Myocyte (in vitro differentiated cells): ENCODE measurements at regions not wholly inside any gene's neighbourhood (a gene's known extent, or its start where the extent isn't known, plus 50 kb on each side); places are given as distances from the start of the nearest gene placed in this dataset.
"Not testable (repeated sequence)": the region's sequence is repeated elsewhere in the genome, so short reads cannot be mapped to it uniquely, and the experiment has no call there.

Experiments used
- DNase-seq: peaks from one replicate; pipeline ENCODE4 v3.0.0-alpha.2; 2012; ENCODE audit warnings: low read depth

DNA sequence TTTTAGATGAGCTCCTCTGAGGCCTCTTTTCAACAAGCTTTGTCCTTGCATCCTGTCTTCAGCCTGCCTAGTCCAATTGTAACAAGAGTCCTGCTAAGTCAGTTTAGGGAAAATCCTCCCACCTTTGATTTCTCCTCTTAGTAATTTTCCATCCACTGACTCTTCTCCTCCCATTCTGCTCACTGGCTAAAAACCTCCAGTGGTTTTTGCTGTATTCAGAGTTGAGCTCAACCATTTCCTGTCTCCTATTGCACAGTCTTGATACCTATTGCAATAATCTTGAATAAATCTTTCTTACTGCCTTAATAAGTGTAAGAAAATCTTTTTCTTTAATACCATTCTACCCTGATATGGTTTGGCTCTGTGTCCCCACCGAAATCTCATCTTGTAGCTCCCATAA is 117.8 kb upstream of the ENPP6 start:
- DNase-seq: no peak

DNA sequence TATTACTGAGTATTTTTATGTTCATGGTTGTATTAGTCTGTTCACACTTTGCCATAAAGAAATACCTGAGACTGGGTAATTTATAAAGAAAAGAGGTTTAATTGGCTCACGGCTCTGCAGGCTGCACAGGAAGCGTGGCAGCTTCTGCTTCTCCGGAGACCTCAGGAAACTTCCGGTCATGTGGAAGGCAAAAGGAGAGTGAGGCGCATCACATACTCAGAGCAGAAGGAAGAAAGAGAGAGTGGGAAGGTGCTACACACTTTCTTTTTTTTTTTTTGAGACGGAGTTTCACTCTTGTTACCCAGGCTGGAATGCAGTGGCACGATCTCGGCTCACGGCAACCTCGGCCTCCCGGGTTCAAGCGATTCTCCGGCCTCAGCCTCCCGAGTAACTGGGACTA is 115.8 kb upstream of the ENPP6 start:
- not testable (repeated sequence) for DNase-seq

DNA sequence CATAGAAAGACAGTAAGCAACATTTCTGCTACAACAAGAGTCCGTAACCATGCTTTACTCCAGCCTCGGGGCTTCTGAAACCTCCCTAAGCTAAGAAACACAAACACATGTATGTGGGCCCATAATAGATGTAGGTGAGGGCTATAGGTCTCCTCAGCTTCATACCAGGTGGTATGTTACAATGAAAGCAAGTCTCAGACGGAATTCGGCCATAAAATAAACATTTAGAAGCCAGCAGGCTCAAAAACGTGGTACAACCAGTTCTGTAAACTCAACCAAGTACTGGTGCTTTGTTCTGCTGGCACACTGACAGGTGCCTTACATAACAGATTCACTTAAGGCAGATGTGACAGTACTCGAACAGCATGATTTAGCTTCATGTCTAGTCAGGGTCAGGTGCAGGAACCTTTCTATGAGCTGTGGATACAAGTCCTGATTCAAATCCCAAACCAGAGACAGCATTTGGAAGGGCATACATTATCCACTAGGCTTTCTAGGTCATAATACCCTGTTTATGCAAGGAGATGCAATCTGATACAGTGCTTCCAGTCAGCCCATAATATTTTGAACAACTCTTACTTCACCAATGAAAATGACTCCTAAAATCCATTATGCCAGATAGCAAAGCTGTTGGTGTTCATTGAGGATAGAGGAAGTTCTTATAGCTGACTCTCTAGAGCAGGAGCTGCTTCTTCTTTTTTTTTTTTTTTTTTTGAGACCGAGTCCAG is 113.8 kb upstream of the ENPP6 start:
- no peak for DNase-seq

- DNase-seq: not testable (repeated sequence)
Observed at GRCh38 chr4:184330517-184331094, 112.9 kb upstream of the ENPP6 start.

DNA sequence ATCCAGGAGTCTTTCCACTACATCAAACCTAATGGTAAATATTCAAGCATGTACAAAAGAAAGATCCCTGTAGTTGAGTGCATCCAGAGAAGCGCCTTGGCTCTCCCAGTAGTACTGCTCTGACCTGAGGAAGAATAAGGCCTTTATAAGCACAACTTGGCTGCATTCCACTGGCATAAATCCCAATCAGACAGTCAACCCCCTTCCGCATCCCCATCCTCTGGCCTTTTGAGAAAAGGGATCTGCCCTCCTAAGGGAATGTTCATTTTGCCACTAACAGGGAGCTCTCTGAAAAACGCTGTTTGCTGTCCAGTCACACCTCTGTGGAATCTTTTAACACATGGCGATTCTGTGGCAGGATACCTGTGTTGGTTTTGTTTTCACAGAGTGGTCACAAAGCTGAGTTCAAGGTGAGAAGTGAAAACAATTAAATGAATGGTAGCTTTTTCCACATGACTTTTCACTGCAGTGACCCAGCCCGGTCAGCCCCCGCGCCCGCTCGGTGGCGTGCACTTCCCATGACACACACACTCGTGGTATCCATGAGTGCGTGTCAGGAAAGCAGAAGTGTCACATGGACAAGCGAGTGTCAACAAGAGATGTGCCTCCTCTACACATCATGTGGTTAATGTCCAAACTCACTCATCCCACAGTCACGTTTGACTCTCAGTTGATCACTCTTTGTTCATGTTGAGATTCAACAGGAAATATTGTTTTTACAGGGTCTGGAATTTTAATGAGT is 112.2 kb upstream of the ENPP6 start:
- no peak for DNase-seq

DNA sequence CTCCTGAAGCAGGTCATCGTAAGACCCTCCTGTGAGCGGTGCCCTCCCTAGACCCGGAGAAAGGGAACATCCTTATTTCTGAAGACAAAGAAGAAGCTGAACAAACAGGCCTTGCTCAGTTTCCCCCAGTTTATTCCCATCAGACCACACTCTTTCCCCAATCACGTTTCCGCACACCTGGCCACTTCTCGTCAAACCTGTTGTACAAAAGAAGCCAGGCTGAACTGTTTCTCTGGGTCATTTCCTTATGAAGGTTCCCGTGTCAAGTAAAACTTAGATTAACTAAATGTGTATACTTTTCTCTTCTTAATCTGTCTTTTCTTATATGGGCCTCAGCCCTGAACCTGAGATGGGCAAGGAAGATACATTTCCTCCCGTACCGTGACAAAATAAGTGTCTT is 111.6 kb upstream of the ENPP6 start:
- no peak for DNase-seq

- DNase-seq: no peak
Observed at GRCh38 chr4:184328022-184328736, 110.5 kb upstream of the ENPP6 start.

GRCh38 chr4:184324939-184325477 is 107.3 kb upstream of the ENPP6 start:
- no peak for DNase-seq

GRCh38 chr4:184322328-184323025 is 104.8 kb upstream of the ENPP6 start:
- DNase-seq: no peak

- no peak for DNase-seq
Observed at GRCh38 chr4:184320631-184321030, 103.0 kb upstream of the ENPP6 start.

GRCh38 chr4:184318852-184319251 is 101.2 kb upstream of the ENPP6 start:
- DNase-seq: no peak

- DNase-seq: no peak
Observed at GRCh38 chr4:184317234-184317918, 99.7 kb upstream of the ENPP6 start.

GRCh38 chr4:184316821-184317220 is 99.1 kb upstream of the ENPP6 start:
- no peak for DNase-seq

DNA sequence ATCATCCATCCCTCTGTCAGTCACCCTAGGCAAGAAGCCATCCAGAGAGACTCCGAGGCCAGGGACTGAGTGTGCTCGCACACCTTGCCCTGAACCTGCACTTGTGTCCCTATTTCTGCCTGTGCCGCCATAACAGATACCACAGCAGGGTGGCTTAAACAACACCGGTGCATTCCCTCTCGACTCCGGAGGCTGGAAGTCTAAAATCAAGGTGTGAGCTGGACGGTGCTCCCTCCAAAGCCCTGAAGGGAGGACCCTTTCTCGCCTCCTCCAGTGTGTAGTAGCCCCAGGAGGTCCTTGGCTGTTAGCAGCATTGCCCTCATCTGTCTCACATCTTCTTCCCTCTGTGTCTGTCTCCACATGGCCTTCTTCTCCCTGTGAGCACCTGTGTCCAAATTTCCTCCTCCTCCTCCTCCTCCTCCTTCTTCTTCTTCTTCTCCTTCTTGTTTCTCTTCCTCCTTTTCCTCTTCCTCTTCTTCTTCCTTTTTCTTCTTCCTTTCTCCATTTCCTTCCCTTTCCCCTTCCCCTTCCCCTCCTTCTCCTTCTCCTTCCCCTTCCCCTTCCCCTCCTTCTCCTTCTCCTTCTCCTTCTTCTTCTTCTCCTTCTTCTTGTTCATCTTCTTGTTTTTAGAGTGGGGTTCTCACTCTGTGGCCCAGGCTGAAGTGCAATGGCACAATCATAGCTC is 98.1 kb upstream of the ENPP6 start:
- no peak for DNase-seq

- no peak for DNase-seq
Observed at GRCh38 chr4:184313702-184314659, 96.3 kb upstream of the ENPP6 start.

DNA sequence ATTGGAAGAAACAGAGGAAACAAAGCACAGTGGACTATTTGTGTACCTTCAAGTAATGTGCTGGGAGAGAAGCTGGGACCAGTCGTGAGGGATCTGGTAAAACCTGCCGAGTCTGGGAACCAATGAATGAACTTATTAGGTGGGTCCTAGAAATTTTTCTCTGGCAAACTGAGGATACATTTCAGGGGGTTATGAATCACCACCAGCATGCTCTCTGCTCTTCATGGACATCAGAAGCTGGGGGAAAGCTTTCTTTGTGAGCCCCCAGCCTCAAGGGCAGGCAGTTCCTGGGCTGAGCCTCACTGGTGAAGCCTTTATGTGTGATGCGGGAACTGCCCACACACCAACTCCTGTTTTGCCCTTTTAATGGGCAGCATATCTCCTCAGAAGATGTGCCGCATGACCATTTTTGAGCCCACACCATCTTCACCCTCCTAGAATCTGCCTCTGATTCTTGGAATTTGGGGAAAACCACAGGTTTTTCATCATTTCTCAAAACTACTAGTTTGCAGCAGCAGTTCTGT is 95.4 kb upstream of the ENPP6 start:
- DNase-seq: no peak

GRCh38 chr4:184312126-184312525 is 94.5 kb upstream of the ENPP6 start:
- no peak for DNase-seq
